ENCODE measurements at regions not wholly inside any gene's neighbourhood (a gene's known extent, or its start where the extent isn't known, plus 50 kb on each side); places are given as distances from the start of the nearest gene placed in this dataset.

DNA sequence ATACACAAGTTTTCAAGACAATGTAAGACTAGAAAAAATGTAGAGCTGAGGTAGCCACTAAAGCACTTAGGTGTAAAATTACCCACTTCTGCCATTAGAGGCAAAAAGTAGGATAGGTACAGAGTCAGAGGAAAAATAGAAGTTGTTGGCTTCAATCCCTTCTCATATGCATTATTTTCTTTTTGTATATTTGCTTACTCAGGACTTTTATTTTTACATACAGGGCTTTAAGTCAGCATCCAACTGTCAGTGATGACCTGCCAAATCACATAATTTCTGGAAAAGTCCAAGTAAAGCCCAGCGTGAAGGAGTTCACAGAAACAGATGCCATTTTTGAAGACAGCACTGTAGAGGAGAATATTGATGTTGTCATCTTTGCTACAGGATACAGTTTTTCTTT lies 211.0 kb upstream of the POGK start:
- no peaks in the 10 kb centered on the region for H4K20me1 ChIP-seq (ENCODE audit: control insufficient read depth, insufficient read depth, insufficient read length)
- no peak overlapping the region for H4K91ac ChIP-seq (ENCODE audit: insufficient read length, low read depth, low read length)
- no peaks in the 10 kb centered on the region for H3K79me2 ChIP-seq (ENCODE audit: insufficient read depth, low read length)
- H4K5ac ChIP-seq (ENCODE audit: insufficient read length, low read depth, low read length), result no peak overlapping the region
- no peaks in the 10 kb centered on the region for H3K9me3 ChIP-seq (ENCODE audit: control insufficient read depth, low read depth, low read length)
- H3K27ac ChIP-seq (ENCODE audit: insufficient read length, low read depth, low read length), result no peak overlapping the region
- Mint-ChIP-seq H3K27ac (no peak overlapping the region), H3K27me3 (ENCODE audit: low read depth) (no peaks in the 10 kb centered on the region), H3K4me3 (no peak overlapping the region), H3K4me1 (no peaks in the 10 kb centered on the region), H3K9me3 (no peaks in the 10 kb centered on the region), H3K36me3 (ENCODE audit: insufficient read depth in 1 of 3, low read depth in 3 of 3) (no peaks in the 10 kb centered on the region)
- no peak for DNase-seq
- H4K8ac ChIP-seq (replicated peaks; ENCODE audit: insufficient read length, low read depth, low read length), result no peak overlapping the region
- H2AFZ ChIP-seq (ENCODE audit: low read length), result no peak overlapping the region
- WGBS (ENCODE audit: extremely low coverage, insufficient read length, low lambda C conversion rate), result no CpG with 5 or more reads among the region's 1 CpG
- H3K4me2 ChIP-seq (ENCODE audit: insufficient read depth, insufficient read length, low read length), result no peak overlapping the region
- no peak overlapping the region for H2AK5ac ChIP-seq (ENCODE audit: insufficient read length, low read length)
- H3K23ac ChIP-seq (ENCODE audit: insufficient read length, low read depth, low read length), result no peak overlapping the region
- H2BK15ac ChIP-seq (ENCODE audit: low read depth, low read length), result no peak overlapping the region
- no peak overlapping the region for H3K4ac ChIP-seq (ENCODE audit: low read depth, low read length)
- H3K56ac ChIP-seq (ENCODE audit: insufficient read length, low read depth, low read length), result no peak overlapping the region
- no peaks in the 10 kb centered on the region; the same call in 1 of the 2 replicates for H3K4me1 ChIP-seq (ENCODE audit: insufficient read depth, low read length)
- H3T11ph ChIP-seq (ENCODE audit: low read length), result no peak overlapping the region
- no peak overlapping the region for H2BK120ac ChIP-seq (ENCODE audit: low read depth, low read length, poor library complexity, severe bottlenecking)
- H3K9ac ChIP-seq (ENCODE audit: extremely low read depth, insufficient read length, low read length), result no peak overlapping the region
- H3K18ac ChIP-seq (ENCODE audit: insufficient read length, low read depth, low read length), result no peak overlapping the region
- H3K14ac ChIP-seq (ENCODE audit: insufficient read depth, low read length), result no peak overlapping the region
- no peak overlapping the region for H2BK12ac ChIP-seq (ENCODE audit: insufficient read length, low read depth, low read length)
- no peaks in the 10 kb centered on the region for H3K79me1 ChIP-seq (ENCODE audit: insufficient read depth, low read depth, low read length, poor library complexity, severe bottlenecking)
- H2BK5ac ChIP-seq (ENCODE audit: insufficient read length, low read length), result no peak overlapping the region
- no peaks in the 10 kb centered on the region for H3K27me3 ChIP-seq (ENCODE audit: insufficient read depth, low read length)
- H2BK20ac ChIP-seq (ENCODE audit: low read depth, low read length, poor library complexity, severe bottlenecking), result no peak overlapping the region
- TF ChIP-seq CTCF (conservative IDR thresholded peaks at IDR 0.05), result no peak
- no peaks in the 10 kb centered on the region for H3K23me2 ChIP-seq (ENCODE audit: insufficient read length, low read depth, low read length, poor library complexity, severe bottlenecking)

Measured in H9 (cell line).